Cardiac muscle cell (in vitro differentiated cells and primary cell): ENCODE measurements at regions not wholly inside any gene's neighbourhood (a gene's known extent, or its start where the extent isn't known, plus 50 kb on each side); places are given as distances from the start of the nearest gene placed in this dataset.

Experiments
- DNase-seq, 2 donors: peaks; one replicate each; pipeline versions ENCODE4 v3.0.0 to v3.0.0-alpha.2; 2010 to 2017; ENCODE audit warnings: low read depth in 1 of 2, low spot score in 1 of 2
- H3K27ac ChIP-seq: fragments of 200-600 bp; sonication (generic); 2 replicates; pipeline ENCODE4 v1.5.1; 2016
- H3K27me3 ChIP-seq: fragments of 200-600 bp; sonication (generic); 2 replicates; pipeline ENCODE4 v1.6.0; 2016; ENCODE audit warnings: control low read depth
- H3K36me3 ChIP-seq: fragments of 200-600 bp; sonication (generic); 2 replicates; pipeline ENCODE4 v1.5.1; 2016; ENCODE audit warnings: control low read depth
- H3K4me1 ChIP-seq: fragments of 200-600 bp; sonication (generic); 2 replicates; pipeline ENCODE4 v1.8.1; 2017; ENCODE audit warnings: low read depth, mild to moderate bottlenecking, mixed run types
- H3K4me3 ChIP-seq: fragments of 200-600 bp; sonication (generic); 2 replicates; pipeline ENCODE4 v1.5.1; 2016; ENCODE audit warnings: mild to moderate bottlenecking
- H3K9me3 ChIP-seq: fragments of 200-600 bp; sonication (generic); 2 replicates; pipeline ENCODE4 v1.5.1; 2017; ENCODE audit warnings: low read depth, mild to moderate bottlenecking, control low read depth
- TF ChIP-seq, protein P1 (sequence below): IDR thresholded peaks from 2 replicates; pipeline ENCODE4 v1.5.1; 2012; ENCODE audit warnings: low read depth, mild to moderate bottlenecking, low read length

GRCh38 chr3:62938583-62938982 lies 63.4 kb upstream of the CADPS start:
- Histone ChIP-seq H3K27ac (no peak overlapping the region), H3K27me3 (no peaks in the 10 kb centered on the region), H3K4me1 (no peaks in the 10 kb centered on the region), H3K9me3 (no peaks in the 10 kb centered on the region), H3K36me3 (no peaks in the 10 kb centered on the region), H3K4me3 (no peak overlapping the region)
- DNase-seq = no peak
- TF ChIP-seq, protein P1, sequence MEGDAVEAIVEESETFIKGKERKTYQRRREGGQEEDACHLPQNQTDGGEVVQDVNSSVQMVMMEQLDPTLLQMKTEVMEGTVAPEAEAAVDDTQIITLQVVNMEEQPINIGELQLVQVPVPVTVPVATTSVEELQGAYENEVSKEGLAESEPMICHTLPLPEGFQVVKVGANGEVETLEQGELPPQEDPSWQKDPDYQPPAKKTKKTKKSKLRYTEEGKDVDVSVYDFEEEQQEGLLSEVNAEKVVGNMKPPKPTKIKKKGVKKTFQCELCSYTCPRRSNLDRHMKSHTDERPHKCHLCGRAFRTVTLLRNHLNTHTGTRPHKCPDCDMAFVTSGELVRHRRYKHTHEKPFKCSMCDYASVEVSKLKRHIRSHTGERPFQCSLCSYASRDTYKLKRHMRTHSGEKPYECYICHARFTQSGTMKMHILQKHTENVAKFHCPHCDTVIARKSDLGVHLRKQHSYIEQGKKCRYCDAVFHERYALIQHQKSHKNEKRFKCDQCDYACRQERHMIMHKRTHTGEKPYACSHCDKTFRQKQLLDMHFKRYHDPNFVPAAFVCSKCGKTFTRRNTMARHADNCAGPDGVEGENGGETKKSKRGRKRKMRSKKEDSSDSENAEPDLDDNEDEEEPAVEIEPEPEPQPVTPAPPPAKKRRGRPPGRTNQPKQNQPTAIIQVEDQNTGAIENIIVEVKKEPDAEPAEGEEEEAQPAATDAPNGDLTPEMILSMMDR = no peak

GRCh38 chr3:62939707-62940106 lies 64.5 kb upstream of the CADPS start:
- Histone ChIP-seq H3K9me3 (no peaks in the 10 kb centered on the region), H3K4me3 (no peak overlapping the region), H3K36me3 (no peaks in the 10 kb centered on the region), H3K4me1 (no peaks in the 10 kb centered on the region), H3K27ac (no peak overlapping the region), H3K27me3 (no peaks in the 10 kb centered on the region)
- TF ChIP-seq, protein P1 = no peak
- DNase-seq = no peak

- Histone ChIP-seq H3K4me3 (no peak overlapping the region), H3K4me1 (no peaks in the 10 kb centered on the region), H3K27me3 (no peaks in the 10 kb centered on the region), H3K27ac (no peak overlapping the region), H3K36me3 (no peaks in the 10 kb centered on the region), H3K9me3 (no peaks in the 10 kb centered on the region)
- TF ChIP-seq, protein P1 = no peak
- DNase-seq = no peak
Measured at GRCh38 chr3:62940771-62941563, 65.8 kb upstream of the CADPS start.

- DNase-seq = no peak
- Histone ChIP-seq H3K27me3 (no peaks in the 10 kb centered on the region), H3K36me3 (no peaks in the 10 kb centered on the region), H3K27ac (no peak overlapping the region), H3K4me1 (no peaks in the 10 kb centered on the region), H3K9me3 (no peaks in the 10 kb centered on the region), H3K4me3 (no peak overlapping the region)
- TF ChIP-seq, protein P1 = no peak
Measured at GRCh38 chr3:62942227-62942626, 67.0 kb upstream of the CADPS start.

GRCh38 chr3:62942764-62943163 lies 67.5 kb upstream of the CADPS start:
- Histone ChIP-seq H3K9me3 (no peaks in the 10 kb centered on the region), H3K27me3 (no peaks in the 10 kb centered on the region), H3K27ac (no peak overlapping the region), H3K4me3 (no peak overlapping the region), H3K36me3 (no peaks in the 10 kb centered on the region), H3K4me1 (no peaks in the 10 kb centered on the region)
- DNase-seq = no peak
- TF ChIP-seq, protein P1 = no peak
